Fibroblast of lung (primary cell): ENCODE measurements at regions not wholly inside any gene's neighbourhood (a gene's known extent, or its start where the extent isn't known, plus 50 kb on each side); places are given as distances from the start of the nearest gene placed in this dataset.

Experiments used
- DNase-seq, 2 donors: peaks; one replicate each; pipeline versions ENCODE4 v3.0.0 to v3.0.0-alpha.2; 2010; ENCODE audit warnings: low read depth in 2 of 2
- H2AFZ ChIP-seq: 2 replicates; pipeline ENCODE4 v1.5.1; 2012; ENCODE audit warnings: low read length, control low read depth, inconsistent platforms
- H3K27ac ChIP-seq: 2 replicates; pipeline ENCODE4 v1.5.1; 2011; ENCODE audit warnings: low read length, control low read depth; ENCODE audit not compliant: insufficient read depth
- H3K27me3 ChIP-seq: 2 replicates; pipeline ENCODE4 v1.5.1; 2011; ENCODE audit warnings: mild to moderate bottlenecking, low read length; ENCODE audit not compliant: control insufficient read depth, insufficient read depth
- H3K36me3 ChIP-seq: 2 replicates; pipeline ENCODE4 v1.5.1; 2011; ENCODE audit warnings: low read length; ENCODE audit not compliant: control insufficient read depth, insufficient read depth
- H3K4me1 ChIP-seq: 2 replicates; pipeline ENCODE4 v1.5.1; 2011; ENCODE audit warnings: low read length; ENCODE audit not compliant: control insufficient read depth, insufficient read depth; ENCODE audit errors: extremely low read depth
- H3K4me2 ChIP-seq: 2 replicates; pipeline ENCODE4 v1.5.1; 2011; ENCODE audit warnings: low read length, control low read depth; ENCODE audit not compliant: insufficient read depth; ENCODE audit errors: extremely low read depth
- H3K4me3 ChIP-seq, 4 experiments: fragments of 200-600 bp in 1 of 4; sonication (generic) in 1 of 4; replicated peaks in 1 of 4; 2 replicates each; pipeline ENCODE4 v1.5.1; 2011 to 2016; ENCODE audit warnings: low read length in 4 of 4, low read depth in 3 of 4, mild to moderate bottlenecking in 3 of 4, control low read depth in 2 of 4, inconsistent platforms in 1 of 4, mixed read lengths in 1 of 4; ENCODE audit not compliant: insufficient read depth in 1 of 4; ENCODE audit errors: control extremely low read depth in 1 of 4
- H3K79me2 ChIP-seq: 2 replicates; pipeline ENCODE4 v1.5.1; 2012; ENCODE audit warnings: mild to moderate bottlenecking, low read length, inconsistent platforms; ENCODE audit not compliant: control insufficient read depth, insufficient read depth
- H3K9ac ChIP-seq: 2 replicates; pipeline ENCODE4 v1.5.1; 2011; ENCODE audit warnings: mild to moderate bottlenecking, low read length, control low read depth; ENCODE audit not compliant: insufficient read depth
- H3K9me3 ChIP-seq: 2 replicates; pipeline ENCODE4 v1.5.1; 2012; ENCODE audit warnings: low read depth, low read length; ENCODE audit not compliant: control insufficient read depth, insufficient read depth
- H4K20me1 ChIP-seq: 2 replicates; pipeline ENCODE4 v1.5.1; 2011; ENCODE audit warnings: low read length; ENCODE audit not compliant: control insufficient read depth, insufficient read depth; ENCODE audit errors: extremely low read depth
- EZH2 ChIP-seq: IDR thresholded peaks from 2 replicates; pipeline ENCODE4 v1.5.1; 2012; ENCODE audit warnings: low read length, control low read depth, mild to moderate bottlenecking; ENCODE audit errors: missing control alignments
- TF ChIP-seq, protein P1 (sequence below), 2 donors: IDR thresholded peaks in 1 of 2; conservative IDR thresholded peaks in 1 of 2; 1 replicate in 1 of 2; 2 replicates in 1 of 2; pipeline ENCODE4 v1.5.1; 2011 to 2012; ENCODE audit warnings: low read length in 2 of 2, control low read depth in 1 of 2, inconsistent platforms in 1 of 2, low read depth in 1 of 2, mild to moderate bottlenecking in 1 of 2

DNA sequence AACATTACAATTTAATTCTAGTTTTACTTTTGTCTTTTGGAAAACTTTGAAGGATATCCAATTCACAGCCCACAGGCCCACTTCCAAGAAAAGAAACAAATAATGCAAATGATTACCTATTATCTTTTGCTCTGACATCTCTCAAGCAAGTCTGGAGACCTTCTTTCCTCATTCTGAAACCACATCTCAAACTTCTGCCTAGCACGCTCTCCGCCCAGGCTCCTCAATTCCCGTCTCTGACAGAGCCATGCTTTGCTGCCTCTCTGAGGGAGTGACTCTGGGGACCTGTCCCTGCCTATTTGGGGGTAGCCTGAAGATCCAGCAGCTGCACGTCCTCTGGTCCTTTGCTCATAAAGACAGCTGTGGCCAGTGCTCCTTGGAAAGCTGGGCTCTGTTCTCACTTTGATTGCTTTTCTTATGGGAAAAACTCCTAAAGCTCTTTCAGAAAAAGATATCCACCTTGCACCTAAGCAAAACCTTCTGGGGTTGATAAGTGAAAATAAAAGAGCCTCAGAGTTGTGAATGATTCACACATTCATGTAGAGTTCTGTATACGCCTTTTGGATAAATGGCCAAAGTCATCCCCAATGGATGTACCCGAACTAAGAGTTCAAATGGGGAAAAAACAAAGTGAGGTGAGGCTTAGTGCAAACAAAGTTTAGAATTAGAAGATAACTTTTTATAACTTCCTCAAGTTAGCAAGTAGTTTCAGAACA, 72.4 kb upstream of the TNIP3 start:
- Histone ChIP-seq H3K27ac (no peak overlapping the region), H3K9ac (no peak overlapping the region), H3K36me3 (no peaks in the 10 kb centered on the region), H3K27me3 (no peaks in the 10 kb centered on the region), H2AFZ (no peak overlapping the region), H3K4me2 (no peak overlapping the region), H3K9me3 (no peaks in the 10 kb centered on the region), H3K79me2 (no peaks in the 10 kb centered on the region), H4K20me1 (no peaks in the 10 kb centered on the region), H3K4me3 (no peak overlapping the region), H3K4me1 (no peaks in the 10 kb centered on the region)
- DNase-seq, result no peak
- no peak for TF ChIP-seq EZH2
- TF ChIP-seq, protein P1, sequence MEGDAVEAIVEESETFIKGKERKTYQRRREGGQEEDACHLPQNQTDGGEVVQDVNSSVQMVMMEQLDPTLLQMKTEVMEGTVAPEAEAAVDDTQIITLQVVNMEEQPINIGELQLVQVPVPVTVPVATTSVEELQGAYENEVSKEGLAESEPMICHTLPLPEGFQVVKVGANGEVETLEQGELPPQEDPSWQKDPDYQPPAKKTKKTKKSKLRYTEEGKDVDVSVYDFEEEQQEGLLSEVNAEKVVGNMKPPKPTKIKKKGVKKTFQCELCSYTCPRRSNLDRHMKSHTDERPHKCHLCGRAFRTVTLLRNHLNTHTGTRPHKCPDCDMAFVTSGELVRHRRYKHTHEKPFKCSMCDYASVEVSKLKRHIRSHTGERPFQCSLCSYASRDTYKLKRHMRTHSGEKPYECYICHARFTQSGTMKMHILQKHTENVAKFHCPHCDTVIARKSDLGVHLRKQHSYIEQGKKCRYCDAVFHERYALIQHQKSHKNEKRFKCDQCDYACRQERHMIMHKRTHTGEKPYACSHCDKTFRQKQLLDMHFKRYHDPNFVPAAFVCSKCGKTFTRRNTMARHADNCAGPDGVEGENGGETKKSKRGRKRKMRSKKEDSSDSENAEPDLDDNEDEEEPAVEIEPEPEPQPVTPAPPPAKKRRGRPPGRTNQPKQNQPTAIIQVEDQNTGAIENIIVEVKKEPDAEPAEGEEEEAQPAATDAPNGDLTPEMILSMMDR (conservative IDR thresholded peaks at IDR 0.05 in 1 of 2, IDR thresholded peaks at IDR 0.05 in 1 of 2; ENCODE audit: low read depth in 1 of 2, low read length in 2 of 2), result no peak

DNA sequence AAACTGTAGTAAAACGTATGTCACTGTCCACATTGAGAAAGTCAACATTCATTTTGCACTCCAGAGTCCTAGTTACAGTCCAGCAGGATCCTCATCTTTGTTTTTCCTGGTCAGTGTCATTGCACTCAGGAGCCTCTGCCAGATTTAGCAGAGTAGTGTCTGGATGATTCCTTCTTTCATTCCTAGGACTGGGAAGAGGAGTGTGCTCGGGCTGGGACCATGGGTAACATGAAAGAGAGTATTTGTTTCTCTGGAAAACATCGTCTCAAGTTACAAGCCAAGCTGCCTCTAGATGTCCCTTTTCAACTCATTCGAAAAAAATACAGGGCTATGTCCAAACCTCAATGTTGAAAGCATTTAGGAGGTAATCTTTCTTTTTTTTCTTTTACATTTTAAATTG, 69.9 kb upstream of the TNIP3 start:
- Histone ChIP-seq H3K36me3 (no peaks in the 10 kb centered on the region), H3K27me3 (no peaks in the 10 kb centered on the region), H3K27ac (no peak overlapping the region), H3K4me1 (no peaks in the 10 kb centered on the region), H3K4me3 (no peak overlapping the region), H3K79me2 (no peaks in the 10 kb centered on the region), H3K4me2 (no peak overlapping the region), H4K20me1 (no peaks in the 10 kb centered on the region), H3K9me3 (no peaks in the 10 kb centered on the region), H3K9ac (no peak overlapping the region), H2AFZ (no peak overlapping the region)
- no peak for DNase-seq
- TF ChIP-seq, protein P1 (conservative IDR thresholded peaks at IDR 0.05 in 1 of 2, IDR thresholded peaks at IDR 0.05 in 1 of 2; ENCODE audit: low read depth in 1 of 2, low read length in 2 of 2), result no peak
- no peak for TF ChIP-seq EZH2

DNA sequence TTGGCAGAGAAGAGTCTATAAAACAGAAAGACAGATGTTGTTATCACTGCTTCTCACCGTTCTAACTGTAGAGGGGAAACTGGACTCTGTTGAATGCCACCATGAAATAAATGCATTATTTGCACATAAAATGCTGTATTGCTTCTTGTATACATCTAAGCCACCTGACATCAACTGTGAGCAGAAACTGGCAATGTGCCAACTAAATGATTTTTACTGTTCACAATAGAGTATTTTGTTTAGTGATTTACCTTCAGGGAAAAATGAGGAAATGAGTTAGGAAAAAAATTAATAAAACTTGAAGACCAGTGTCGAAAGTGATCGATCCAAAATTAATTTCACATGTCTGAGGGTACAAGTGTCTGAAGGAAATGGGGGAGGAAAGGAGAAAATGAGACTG, 65.9 kb upstream of the TNIP3 start:
- TF ChIP-seq, protein P1 (conservative IDR thresholded peaks at IDR 0.05 in 1 of 2, IDR thresholded peaks at IDR 0.05 in 1 of 2; ENCODE audit: low read depth in 1 of 2, low read length in 2 of 2), result no peak
- TF ChIP-seq EZH2, result no peak
- DNase-seq, result no peak
- no peaks in the 10 kb centered on the region for H3K79me2 ChIP-seq
- H3K27me3 ChIP-seq, result no peaks in the 10 kb centered on the region
- no peak overlapping the region for H3K4me3 ChIP-seq
- no peak overlapping the region for H3K4me2 ChIP-seq
- H4K20me1 ChIP-seq, result no peaks in the 10 kb centered on the region
- H3K9me3 ChIP-seq, result no peaks in the 10 kb centered on the region
- H3K27ac ChIP-seq, result no peak overlapping the region
- H3K4me1 ChIP-seq, result no peaks in the 10 kb centered on the region
- no peak overlapping the region for H3K9ac ChIP-seq
- H2AFZ ChIP-seq, result no peak overlapping the region
- H3K36me3 ChIP-seq, result no peaks in the 10 kb centered on the region
